ENCODE measurements at regions not wholly inside any gene's neighbourhood (a gene's known extent, or its start where the extent isn't known, plus 50 kb on each side); places are given as distances from the start of the nearest gene placed in this dataset.
"Not testable (repeated sequence)": the region's sequence is repeated elsewhere in the genome, so short reads cannot be mapped to it uniquely, and the experiment has no call there.

GRCh38 chr2:129347486-129348217 lies 631.8 kb upstream of the RAB6C start:
- DNase-seq (ENCODE audit: low spot score) = peak; percentile 75

- no peak for DNase-seq (ENCODE audit: low spot score)
These were observed 624.8 kb upstream of the RAB6C start for GRCh38 chr2:129354631-129355030.

GRCh38 chr2:129361688-129362087 lies 617.8 kb upstream of the RAB6C start:
- DNase-seq (ENCODE audit: low spot score) = no peak

- no peak for DNase-seq (ENCODE audit: low spot score)
These were observed 613.2 kb upstream of the RAB6C start for GRCh38 chr2:129366263-129366662.

- no peak for DNase-seq (ENCODE audit: low spot score)
These were observed 612.4 kb upstream of the RAB6C start for GRCh38 chr2:129367107-129367506.

GRCh38 chr2:129369437-129369836 lies 610.0 kb upstream of the RAB6C start:
- DNase-seq (ENCODE audit: low spot score) = no peak

- DNase-seq (ENCODE audit: low spot score) = no peak
These were observed 605.0 kb upstream of the RAB6C start for GRCh38 chr2:129374452-129374851.

- DNase-seq (ENCODE audit: low spot score) = peak; percentile 85
These were observed 603.6 kb upstream of the RAB6C start for GRCh38 chr2:129375632-129376425.

GRCh38 chr2:129376426-129377077 lies 602.9 kb upstream of the RAB6C start:
- no peak for DNase-seq (ENCODE audit: low spot score)

- DNase-seq (ENCODE audit: low spot score) = no peak
These were observed 602.4 kb upstream of the RAB6C start for GRCh38 chr2:129377078-129377469.

GRCh38 chr2:129378186-129378585 lies 601.3 kb upstream of the RAB6C start:
- no peak for DNase-seq (ENCODE audit: low spot score)

GRCh38 chr2:129379411-129379810 lies 600.1 kb upstream of the RAB6C start:
- DNase-seq (ENCODE audit: low spot score) = no peak

- no peak for DNase-seq (ENCODE audit: low spot score)
These were observed 597.7 kb upstream of the RAB6C start for GRCh38 chr2:129381789-129382188.

- no peak for DNase-seq (ENCODE audit: low spot score)
These were observed 590.6 kb upstream of the RAB6C start for GRCh38 chr2:129388870-129389269.

GRCh38 chr2:129393816-129394215 lies 585.6 kb upstream of the RAB6C start:
- no peak for DNase-seq (ENCODE audit: low spot score)

GRCh38 chr2:129396980-129397599 lies 582.4 kb upstream of the RAB6C start:
- peak; percentile 83 for DNase-seq (ENCODE audit: low spot score)

GRCh38 chr2:129400826-129401225 lies 578.6 kb upstream of the RAB6C start:
- no peak for DNase-seq (ENCODE audit: low spot score)

GRCh38 chr2:129402076-129402475 lies 577.4 kb upstream of the RAB6C start:
- DNase-seq (ENCODE audit: low spot score) = no peak

GRCh38 chr2:129404000-129404685 lies 575.3 kb upstream of the RAB6C start:
- DNase-seq (ENCODE audit: low spot score) = no peak

GRCh38 chr2:129408570-129408969 lies 570.9 kb upstream of the RAB6C start:
- DNase-seq (ENCODE audit: low spot score) = no peak

- DNase-seq (ENCODE audit: low spot score) = not testable (repeated sequence)
These were observed 562.4 kb upstream of the RAB6C start for GRCh38 chr2:129417041-129417440.

- no peak for DNase-seq (ENCODE audit: low spot score)
These were observed 557.4 kb upstream of the RAB6C start for GRCh38 chr2:129422028-129422427.
